BLaER1 treated with 17β-estradiol and CSF1 and Interleukin-3, amounts not matched to agents 10 nM and 100 nM (cell line): ENCODE measurements at regions not wholly inside any gene's neighbourhood (a gene's known extent, or its start where the extent isn't known, plus 50 kb on each side); places are given as distances from the start of the nearest gene placed in this dataset.

Experiments
- H3K27ac ChIP-seq, 11 experiments: shearing (Covaris generic); formaldehyde crosslinking; 2 replicates each; pipeline ENCODE4 v1.8.1; 2022
- H3K27me3 ChIP-seq, 11 experiments: shearing (Covaris generic); formaldehyde crosslinking; 2 replicates each; pipeline ENCODE4 v1.8.1; 2022
- H3K36me3 ChIP-seq, 11 experiments: shearing (Covaris generic); formaldehyde crosslinking; 2 replicates each; pipeline ENCODE4 v1.8.1; 2022
- H3K4me1 ChIP-seq, 10 experiments: shearing (Covaris generic); formaldehyde crosslinking; 2 replicates each; pipeline ENCODE4 v1.8.1; 2022
- H3K4me2 ChIP-seq, 11 experiments: shearing (Covaris generic); formaldehyde crosslinking; 2 replicates each; pipeline ENCODE4 v1.8.1; 2022
- H3K4me3 ChIP-seq, 10 experiments: shearing (Covaris generic); formaldehyde crosslinking; 2 replicates each; pipeline ENCODE4 v1.8.1; 2022
- H3K9ac ChIP-seq, 11 experiments: shearing (Covaris generic); formaldehyde crosslinking; 2 replicates each; pipeline ENCODE4 v1.8.1; 2022
- H3K9me3 ChIP-seq, 11 experiments: shearing (Covaris generic); formaldehyde crosslinking; replicated peaks in 1 of 11; 2 replicates each; pipeline ENCODE4 v1.8.1; 2022
- H4K20me1 ChIP-seq, 11 experiments: shearing (Covaris generic); formaldehyde crosslinking; 2 replicates each; pipeline ENCODE4 v1.8.1; 2022
- Cebpa-rat ChIP-seq, 11 experiments: shearing (Covaris generic); IDR thresholded peaks; 2 replicates each; pipeline ENCODE4 v1.8.1; 2022

GRCh38 chr12:104865080-104865479 lies 93.0 kb downstream of the SLC41A2 start:
- Histone ChIP-seq H3K9ac (no peak overlapping the region), H3K27me3 (no peaks in the 10 kb centered on the region), H4K20me1 (no peaks in the 10 kb centered on the region), H3K4me2 (peak overlapping the region in 5 of 11 experiments; percentile 37 to 58 (median 55); a peak in 9 of 22 replicates), H3K4me1 (peaks cover 0 to 29% (median 7%) of the 10 kb centered on the region in 10 experiments; a peak in 12 of 20 replicates), H3K9me3 (no peaks in the 10 kb centered on the region), H3K27ac (peak overlapping the region in 1 of 11 experiments; percentile 19; a peak in 1 of 22 replicates), H3K36me3 (no peaks in the 10 kb centered on the region), H3K4me3 (no peak overlapping the region)
- no peak for TF ChIP-seq Cebpa-rat (IDR thresholded peaks at IDR 0.05)

GRCh38 chr12:104864668-104865067 lies 93.4 kb downstream of the SLC41A2 start:
- Histone ChIP-seq H3K4me2 (peak overlapping the region in 5 of 11 experiments; percentile 37 to 58 (median 55); a peak in 9 of 22 replicates), H3K4me3 (no peak overlapping the region), H3K27me3 (no peaks in the 10 kb centered on the region), H3K9ac (no peak overlapping the region), H3K27ac (peak overlapping the region in 1 of 11 experiments; percentile 19; a peak in 1 of 22 replicates), H3K9me3 (no peaks in the 10 kb centered on the region), H4K20me1 (no peaks in the 10 kb centered on the region), H3K36me3 (no peaks in the 10 kb centered on the region), H3K4me1 (peaks cover 0 to 29% (median 7%) of the 10 kb centered on the region in 10 experiments; a peak in 12 of 20 replicates)
- peak in 1 of 11 experiments; percentile 49; a peak in 1 of 22 replicates for TF ChIP-seq Cebpa-rat (IDR thresholded peaks at IDR 0.05)

GRCh38 chr12:104863296-104863948 lies 94.7 kb downstream of the SLC41A2 start:
- Histone ChIP-seq H3K36me3 (no peaks in the 10 kb centered on the region), H3K27ac (no peak overlapping the region), H3K9me3 (no peaks in the 10 kb centered on the region), H3K4me1 (peaks cover 0 to 29% (median 7%) of the 10 kb centered on the region in 10 experiments; a peak in 12 of 20 replicates), H3K9ac (no peak overlapping the region), H3K4me2 (peak overlapping the region in 1 of 11 experiments; percentile 29; a peak in 1 of 22 replicates), H3K4me3 (no peak overlapping the region), H3K27me3 (no peaks in the 10 kb centered on the region), H4K20me1 (no peaks in the 10 kb centered on the region)
- no peak for TF ChIP-seq Cebpa-rat (IDR thresholded peaks at IDR 0.05)

GRCh38 chr12:104858611-104859543 lies 99.2 kb downstream of the SLC41A2 start:
- Histone ChIP-seq H3K4me2 (no peak overlapping the region), H3K27ac (no peak overlapping the region), H3K36me3 (no peaks in the 10 kb centered on the region), H3K4me1 (peaks cover 10 to 24% (median 17%) of the 10 kb centered on the region in 10 experiments; a peak in 17 of 20 replicates), H3K27me3 (no peaks in the 10 kb centered on the region), H4K20me1 (no peaks in the 10 kb centered on the region), H3K9me3 (peaks cover 0 to 6% (median 0%) of the 10 kb centered on the region in 11 experiments; a peak in 1 of 22 replicates), H3K4me3 (no peak overlapping the region), H3K9ac (no peak overlapping the region)
- TF ChIP-seq Cebpa-rat (IDR thresholded peaks at IDR 0.05) = no peak

GRCh38 chr12:104856531-104856930 lies 101.6 kb downstream of the SLC41A2 start:
- peaks cover 0 to 9% (median 0%) of the 10 kb centered on the region in 11 experiments; a peak in 1 of 22 replicates for H3K9me3 ChIP-seq
- no peak for TF ChIP-seq Cebpa-rat (IDR thresholded peaks at IDR 0.05)
- no peak overlapping the region for H3K4me2 ChIP-seq
- H3K4me3 ChIP-seq = no peak overlapping the region
- no peaks in the 10 kb centered on the region for H4K20me1 ChIP-seq
- no peaks in the 10 kb centered on the region for H3K27me3 ChIP-seq
- no peak overlapping the region for H3K9ac ChIP-seq
- H3K4me1 ChIP-seq = peaks cover 7 to 24% (median 16%) of the 10 kb centered on the region in 10 experiments; a peak in 17 of 20 replicates
- H3K36me3 ChIP-seq = no peaks in the 10 kb centered on the region
- H3K27ac ChIP-seq = no peak overlapping the region

- Histone ChIP-seq H3K27ac (no peak overlapping the region), H3K4me1 (peaks cover 7 to 24% (median 16%) of the 10 kb centered on the region in 10 experiments; a peak in 17 of 20 replicates), H3K36me3 (no peaks in the 10 kb centered on the region), H3K9ac (no peak overlapping the region), H3K4me3 (no peak overlapping the region), H3K27me3 (no peaks in the 10 kb centered on the region), H3K9me3 (peaks cover 0 to 9% (median 0%) of the 10 kb centered on the region in 11 experiments; a peak in 1 of 22 replicates), H4K20me1 (no peaks in the 10 kb centered on the region), H3K4me2 (peak overlapping the region; percentile 21 to 64 (median 48))
- TF ChIP-seq Cebpa-rat (IDR thresholded peaks at IDR 0.05) = no peak
Observed at GRCh38 chr12:104855599-104855998, 102.5 kb downstream of the SLC41A2 start.

GRCh38 chr12:104852896-104853295 lies 105.2 kb downstream of the SLC41A2 start:
- Histone ChIP-seq H3K36me3 (no peaks in the 10 kb centered on the region), H3K27ac (no peak overlapping the region), H3K4me2 (no peak overlapping the region), H4K20me1 (no peaks in the 10 kb centered on the region), H3K4me1 (peaks cover 7 to 24% (median 16%) of the 10 kb centered on the region in 10 experiments; a peak in 17 of 20 replicates), H3K4me3 (no peak overlapping the region), H3K27me3 (no peaks in the 10 kb centered on the region), H3K9me3 (peaks cover 0 to 9% (median 0%) of the 10 kb centered on the region in 11 experiments; a peak in 1 of 22 replicates), H3K9ac (no peak overlapping the region)
- TF ChIP-seq Cebpa-rat (IDR thresholded peaks at IDR 0.05) = no peak

- Histone ChIP-seq H3K4me2 (no peak overlapping the region), H3K9ac (no peak overlapping the region), H3K27ac (no peak overlapping the region), H3K4me1 (peaks cover 7 to 24% (median 16%) of the 10 kb centered on the region in 10 experiments; a peak in 17 of 20 replicates), H3K36me3 (no peaks in the 10 kb centered on the region), H3K27me3 (no peaks in the 10 kb centered on the region), H4K20me1 (no peaks in the 10 kb centered on the region), H3K4me3 (no peak overlapping the region), H3K9me3 (peaks cover 0 to 9% (median 0%) of the 10 kb centered on the region in 11 experiments; a peak in 1 of 22 replicates)
- TF ChIP-seq Cebpa-rat (IDR thresholded peaks at IDR 0.05) = no peak
Observed at GRCh38 chr12:104852102-104852501, 106.0 kb downstream of the SLC41A2 start.

GRCh38 chr12:104850781-104851180 lies 107.3 kb downstream of the SLC41A2 start:
- Histone ChIP-seq H3K4me1 (peaks cover 4 to 17% (median 14%) of the 10 kb centered on the region in 10 experiments; a peak in 17 of 20 replicates), H3K9ac (no peak overlapping the region), H3K36me3 (no peaks in the 10 kb centered on the region), H3K4me2 (no peak overlapping the region), H3K27ac (no peak overlapping the region), H3K27me3 (no peaks in the 10 kb centered on the region), H3K9me3 (peaks cover 0 to 9% (median 0%) of the 10 kb centered on the region in 11 experiments; a peak in 1 of 22 replicates), H4K20me1 (no peaks in the 10 kb centered on the region), H3K4me3 (no peak overlapping the region)
- TF ChIP-seq Cebpa-rat (IDR thresholded peaks at IDR 0.05) = no peak
